HK-2 (cell line): ENCODE measurements at regions not wholly inside any gene's neighbourhood (a gene's known extent, or its start where the extent isn't known, plus 50 kb on each side); places are given as distances from the start of the nearest gene placed in this dataset.
A peak's percentile ranks its signal among the peaks of the same experiment; 100 is the strongest.
"Not testable (repeated sequence)": the region's sequence is repeated elsewhere in the genome, so short reads cannot be mapped to it uniquely, and the experiment has no call there.

Source experiments
- DNase-seq: peaks from one replicate; pipeline ENCODE4 v3.0.0-alpha.2; 2018; ENCODE audit not compliant: unreplicated experiment

- DNase-seq: no peak
Observed at GRCh38 chr10:30697806-30698205, 68.3 kb upstream of the LYZL2 start.

- DNase-seq: not testable (repeated sequence)
Observed at GRCh38 chr10:30697221-30697620, 67.7 kb upstream of the LYZL2 start.

- DNase-seq: not testable (repeated sequence)
Observed at GRCh38 chr10:30696416-30697185, 67.0 kb upstream of the LYZL2 start.

GRCh38 chr10:30695481-30696236, 66.1 kb upstream of the LYZL2 start:
- DNase-seq: peak; percentile 53

- DNase-seq: no peak
Observed at GRCh38 chr10:30694518-30695228, 65.1 kb upstream of the LYZL2 start.

- DNase-seq: no peak
Observed at GRCh38 chr10:30691639-30692015, 62.1 kb upstream of the LYZL2 start.

- not testable (repeated sequence) for DNase-seq
Observed at GRCh38 chr10:30690948-30691638, 61.5 kb upstream of the LYZL2 start.

- DNase-seq: no peak
Observed at GRCh38 chr10:30688456-30688855, 58.9 kb upstream of the LYZL2 start.

GRCh38 chr10:30687698-30688213, 58.2 kb upstream of the LYZL2 start:
- peak; percentile 71 for DNase-seq

- DNase-seq: no peak
Observed at GRCh38 chr10:30686708-30687107, 57.2 kb upstream of the LYZL2 start.

- no peak for DNase-seq
Observed at GRCh38 chr10:30683496-30683895, 53.9 kb upstream of the LYZL2 start.

GRCh38 chr10:30682377-30683199, 53.0 kb upstream of the LYZL2 start:
- peak; percentile 66 for DNase-seq

- DNase-seq: no peak
Observed at GRCh38 chr10:30680908-30681307, 51.4 kb upstream of the LYZL2 start.
